Heart left ventricle (tissue), 13 donors: ENCODE measurements at regions not wholly inside any gene's neighbourhood (a gene's known extent, or its start where the extent isn't known, plus 50 kb on each side); places are given as distances from the start of the nearest gene placed in this dataset.

Experiments
- CTCF ChIP-seq, 12 donors: fragments of 200-600 bp; sonication (generic) in 4 of 12; IDR thresholded peaks; one replicate each; pipeline versions ENCODE4 v1.5.0 to v1.8.0; 2018 to 2022; ENCODE audit warnings: antibody characterized with exemption in 12 of 12, mild to moderate bottlenecking in 5 of 12
- POLR2A ChIP-seq, 2 donors: fragments of 450-650 bp; IDR thresholded peaks; one replicate each; pipeline ENCODE4 v1.6.1; 2017; ENCODE audit warnings: antibody characterized with exemption in 2 of 2, mild to moderate bottlenecking in 2 of 2, moderate library complexity in 2 of 2
- donor health status: ischemic (EF 13 %, LVEDD 7.1; RV severe dilation, severe dysfunction).
- donor health status: DM: no; HTN: yes; CAD: no.
- donor health status: DM: no; HTN: no; CAD: no.
- donor health status: ischemic (EF 25% LVEDD 6.9; RV normal size, moderate dysfunction).
- donor health status: ischemic (EF 25% LVEDD 5.7; RV mildly dilated, moderate dysfunction).
- donor health status: ischemic (EF 35%, LVEDD 5.7; RV mildly dilated, moderate dysfunction).
- donor health status: nonischemic (EF 11% LVEDD 7.7; RV severe dilation, severe dysfunction).
- donor health status: DM: yes; HTN: yes; CAD: no.
- donor health status: PGD.
- donor health status: ischemic (EF 29% LVEDD 5.4; RV normal size, mild dysfunction).
- donor health status: nonischemic (EF 23%, LVEDD 6.1; RV moderate dilation, normal function).

GRCh38 chr5:158607088-158607487, 492.6 kb downstream of the EBF1 start:
- TF ChIP-seq CTCF (IDR thresholded peaks at IDR 0.05) (no peak), POLR2A (IDR thresholded peaks at IDR 0.05) (no peak)
